Hepatocyte (in vitro differentiated cells): ENCODE measurements at regions not wholly inside any gene's neighbourhood (a gene's known extent, or its start where the extent isn't known, plus 50 kb on each side); places are given as distances from the start of the nearest gene placed in this dataset.

Experiments
- CTCF ChIP-seq: fragments of 200-600 bp; sonication (generic); IDR thresholded peaks from 2 replicates; pipeline ENCODE4 v1.5.1; 2016; ENCODE audit warnings: antibody characterized with exemption, mild to moderate bottlenecking; ENCODE audit not compliant: poor library complexity
- EZH2 ChIP-seq: fragments of 200-600 bp; sonication (generic); IDR thresholded peaks from 2 replicates; pipeline ENCODE4 v1.6.1; 2016; ENCODE audit warnings: antibody characterized with exemption, mild to moderate bottlenecking, borderline replicate concordance
- EZH2phosphoT487 ChIP-seq: fragments of 200-600 bp; sonication (generic); IDR thresholded peaks from one replicate; pipeline ENCODE4 v1.6.1; 2018; ENCODE audit warnings: antibody characterized with exemption, mild to moderate bottlenecking, low read depth, moderate library complexity; ENCODE audit not compliant: unreplicated experiment, severe bottlenecking

- TF ChIP-seq CTCF, result no peak
- no peak for TF ChIP-seq EZH2
- no peak for TF ChIP-seq EZH2phosphoT487
These were observed 235.3 kb downstream of the C3orf38 start for GRCh38 chr3:88385090-88385489.
